ENCODE measurements at regions not wholly inside any gene's neighbourhood (a gene's known extent, or its start where the extent isn't known, plus 50 kb on each side); places are given as distances from the start of the nearest gene placed in this dataset.

DNA sequence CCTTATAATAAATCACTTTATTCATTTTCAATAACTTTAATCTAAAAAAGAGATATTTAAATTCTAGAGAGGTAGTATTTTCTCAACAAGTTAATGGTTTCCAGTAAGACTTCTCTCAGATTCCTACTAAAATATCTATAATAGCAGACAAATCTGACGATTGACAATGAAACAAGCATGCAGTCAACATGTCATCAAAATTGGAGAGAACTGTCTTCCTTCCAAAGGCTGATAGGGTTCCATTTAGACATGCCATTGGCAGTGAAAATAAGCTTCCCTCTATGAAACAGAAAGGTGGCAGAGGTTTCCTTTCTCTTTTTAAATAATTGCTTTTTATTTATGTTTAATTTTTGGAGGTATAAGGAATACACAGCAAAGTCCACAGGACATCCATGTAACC is 217.1 kb downstream of the POM121L12 start:
- TF ChIP-seq POLR2AphosphoS5 (IDR thresholded peaks at IDR 0.05) (no peak), EP300 (IDR thresholded peaks at IDR 0.05) (no peak), POLR2A (IDR thresholded peaks at IDR 0.05) (no peak), CTCF (IDR thresholded peaks at IDR 0.05) (no peak)
- no peaks in the 10 kb centered on the region for H3K36me3 ChIP-seq
- no peak overlapping the region for H3K4me3 ChIP-seq
- WGBS, 2 donors (ENCODE audit: low coverage in 1 of 2) = 14 to 89% methylated on average over 1 of the region's 1 CpG
- H3K27me3 ChIP-seq = no peaks in the 10 kb centered on the region
- no peaks in the 10 kb centered on the region for H3K9me3 ChIP-seq
- no peaks in the 10 kb centered on the region for H3K4me1 ChIP-seq
- no peak for ATAC-seq
- H3K27ac ChIP-seq = no peak overlapping the region

DNA sequence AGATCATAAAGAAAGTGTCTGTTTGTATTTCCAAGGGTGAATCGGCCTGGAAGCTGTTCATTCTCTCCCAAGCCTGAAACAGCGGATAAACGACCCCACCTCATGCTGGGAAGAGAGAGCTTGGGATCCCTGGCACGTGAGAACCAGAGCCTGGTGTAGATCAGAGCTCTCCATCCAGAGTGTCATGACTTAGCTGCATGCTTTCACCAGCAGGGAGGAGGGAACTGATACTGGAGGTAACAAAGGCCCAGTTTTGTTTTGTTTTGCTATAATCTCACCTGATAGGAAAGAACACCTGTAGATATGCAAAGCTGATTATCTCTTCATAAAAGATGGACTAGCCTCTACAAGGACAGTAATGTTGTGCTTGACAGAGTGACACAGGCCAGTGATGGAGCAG is 236.6 kb downstream of the POM121L12 start:
- Histone ChIP-seq H3K9me3 (no peaks in the 10 kb centered on the region), H3K4me1 (peaks cover 0 to 5% (median 0%) of the 10 kb centered on the region in 3 donors), H3K27me3 (no peaks in the 10 kb centered on the region), H3K36me3 (no peaks in the 10 kb centered on the region), H3K27ac (no peak overlapping the region), H3K4me3 (no peak overlapping the region)
- ATAC-seq = no peak
- WGBS, 2 donors (ENCODE audit: low coverage in 1 of 2) = 26 to 30% methylated on average over 4 of the region's 4 CpGs
- TF ChIP-seq EP300 (IDR thresholded peaks at IDR 0.05) = no peak

- WGBS, 2 donors (ENCODE audit: low coverage in 1 of 2) = 56 to 70% methylated on average over 5 of the region's 5 CpGs
- no peak for ATAC-seq
Measured at GRCh38 chr7:53281312-53281711, 245.9 kb downstream of the POM121L12 start.

GRCh38 chr7:53292341-53292740 is 256.9 kb downstream of the POM121L12 start:
- no peak for ATAC-seq
- WGBS, 2 donors (ENCODE audit: low coverage in 1 of 2) = 70 to 81% methylated on average over 4 of the region's 4 CpGs
- no peak overlapping the region for H3K4me3 ChIP-seq

More at GRCh38 chr7:53281312-53281711, 245.9 kb downstream of the POM121L12 start:
- TF ChIP-seq POLR2A (IDR thresholded peaks at IDR 0.05) (no peak), POLR2AphosphoS5 (IDR thresholded peaks at IDR 0.05) (no peak), EP300 (IDR thresholded peaks at IDR 0.05) (no peak), CTCF (IDR thresholded peaks at IDR 0.05) (no peak)
- H3K9me3 ChIP-seq = peaks cover 0 to 8% (median 0%) of the 10 kb centered on the region in 3 donors
- no peaks in the 10 kb centered on the region for H3K27me3 ChIP-seq
- H3K4me1 ChIP-seq = no peaks in the 10 kb centered on the region
- H3K4me3 ChIP-seq = no peak overlapping the region
- H3K27ac ChIP-seq = no peak overlapping the region
- H3K36me3 ChIP-seq = no peaks in the 10 kb centered on the region

GRCh38 chr7:53302496-53303246 is 267.2 kb downstream of the POM121L12 start:
- Histone ChIP-seq H3K27ac (no peak overlapping the region), H3K9me3 (no peaks in the 10 kb centered on the region), H3K27me3 (no peaks in the 10 kb centered on the region), H3K36me3 (no peaks in the 10 kb centered on the region), H3K4me1 (no peaks in the 10 kb centered on the region), H3K4me3 (no peak overlapping the region)
- TF ChIP-seq CTCF (IDR thresholded peaks at IDR 0.05) (no peak), POLR2AphosphoS5 (IDR thresholded peaks at IDR 0.05) (no peak), POLR2A (IDR thresholded peaks at IDR 0.05) (no peak), EP300 (IDR thresholded peaks at IDR 0.05) (no peak)
- no peak for ATAC-seq
- WGBS, 2 donors (ENCODE audit: low coverage in 1 of 2) = 23 to 38% methylated on average over 4 of the region's 4 CpGs

More at GRCh38 chr7:53292341-53292740, 256.9 kb downstream of the POM121L12 start:
- peaks cover 0 to 7% (median 0%) of the 10 kb centered on the region in 3 donors for H3K9me3 ChIP-seq
- TF ChIP-seq EP300 (IDR thresholded peaks at IDR 0.05) = no peak
- no peak for TF ChIP-seq POLR2AphosphoS5 (IDR thresholded peaks at IDR 0.05)
- TF ChIP-seq CTCF (IDR thresholded peaks at IDR 0.05) = no peak
- no peak for TF ChIP-seq POLR2A (IDR thresholded peaks at IDR 0.05)
- no peaks in the 10 kb centered on the region for H3K27me3 ChIP-seq
- H3K36me3 ChIP-seq = no peaks in the 10 kb centered on the region
- no peak overlapping the region for H3K27ac ChIP-seq
- H3K4me1 ChIP-seq = no peaks in the 10 kb centered on the region

Measured in gastroesophageal sphincter (tissue), 4 donors.